IMR-90 (cell line): ENCODE measurements at regions not wholly inside any gene's neighbourhood (a gene's known extent, or its start where the extent isn't known, plus 50 kb on each side); places are given as distances from the start of the nearest gene placed in this dataset.

Source experiments
- POLR2A ChIP-seq: IDR thresholded peaks from 2 replicates; pipeline ENCODE4 v1.6.1; 2012; ENCODE audit warnings: mild to moderate bottlenecking, low read depth, low read length
- TF ChIP-seq, protein P1 (sequence below): conservative IDR thresholded peaks from 2 replicates; pipeline ENCODE4 v1.5.1; 2012; ENCODE audit warnings: mild to moderate bottlenecking, low read depth, low read length, improper control_type of control experiment

DNA sequence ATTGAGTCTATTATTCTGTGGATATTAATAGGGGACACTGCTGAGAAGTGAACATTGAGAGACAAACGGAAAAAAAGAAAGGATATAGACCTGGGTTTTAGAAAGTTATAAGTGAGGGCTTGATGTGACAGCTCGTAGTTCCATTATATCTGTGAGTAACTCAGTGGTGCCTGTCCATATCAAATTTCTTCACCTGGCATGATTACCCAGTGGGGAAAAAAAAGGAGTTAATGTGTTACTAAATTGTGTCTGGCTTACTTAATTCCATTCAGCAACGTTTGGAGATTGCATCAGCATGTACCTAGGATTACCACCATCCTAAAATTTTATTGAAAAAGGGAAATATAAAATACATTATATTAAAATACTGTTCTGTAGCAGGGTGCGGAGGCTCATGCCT, 1249.9 kb downstream of the SLC16A7 start:
- TF ChIP-seq, protein P1, sequence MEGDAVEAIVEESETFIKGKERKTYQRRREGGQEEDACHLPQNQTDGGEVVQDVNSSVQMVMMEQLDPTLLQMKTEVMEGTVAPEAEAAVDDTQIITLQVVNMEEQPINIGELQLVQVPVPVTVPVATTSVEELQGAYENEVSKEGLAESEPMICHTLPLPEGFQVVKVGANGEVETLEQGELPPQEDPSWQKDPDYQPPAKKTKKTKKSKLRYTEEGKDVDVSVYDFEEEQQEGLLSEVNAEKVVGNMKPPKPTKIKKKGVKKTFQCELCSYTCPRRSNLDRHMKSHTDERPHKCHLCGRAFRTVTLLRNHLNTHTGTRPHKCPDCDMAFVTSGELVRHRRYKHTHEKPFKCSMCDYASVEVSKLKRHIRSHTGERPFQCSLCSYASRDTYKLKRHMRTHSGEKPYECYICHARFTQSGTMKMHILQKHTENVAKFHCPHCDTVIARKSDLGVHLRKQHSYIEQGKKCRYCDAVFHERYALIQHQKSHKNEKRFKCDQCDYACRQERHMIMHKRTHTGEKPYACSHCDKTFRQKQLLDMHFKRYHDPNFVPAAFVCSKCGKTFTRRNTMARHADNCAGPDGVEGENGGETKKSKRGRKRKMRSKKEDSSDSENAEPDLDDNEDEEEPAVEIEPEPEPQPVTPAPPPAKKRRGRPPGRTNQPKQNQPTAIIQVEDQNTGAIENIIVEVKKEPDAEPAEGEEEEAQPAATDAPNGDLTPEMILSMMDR = no peak
- TF ChIP-seq POLR2A = no peak
